ENCODE measurements at regions not wholly inside any gene's neighbourhood (a gene's known extent, or its start where the extent isn't known, plus 50 kb on each side); places are given as distances from the start of the nearest gene placed in this dataset.

DNA sequence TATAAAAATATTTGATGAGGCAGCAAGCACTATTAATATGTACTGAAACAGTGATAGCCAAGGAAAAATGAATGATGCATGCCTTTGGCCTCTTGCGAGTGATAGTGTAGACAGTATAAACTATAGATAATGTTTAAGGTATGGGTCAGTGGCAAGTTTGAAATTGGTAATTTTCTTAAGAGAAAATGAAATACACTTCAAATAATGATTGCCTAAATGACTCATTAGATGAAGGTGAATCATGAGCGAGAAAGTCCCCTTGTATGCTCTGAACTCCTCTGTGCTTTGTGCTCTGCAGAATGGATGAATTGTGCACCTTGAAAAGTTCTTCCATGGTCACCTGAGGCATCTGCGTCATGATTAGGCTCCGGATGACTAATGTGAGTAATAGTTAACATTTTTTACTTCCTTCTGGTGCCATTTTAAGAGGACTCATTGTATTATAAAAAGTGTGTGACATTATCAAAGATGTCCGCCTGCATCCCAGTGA, 84.9 kb upstream of the RTL1 start:
- no peak for TF ChIP-seq CTCF (IDR thresholded peaks at IDR 0.05)
- ATAC-seq: no peak
- no peak overlapping the region for H3K27ac ChIP-seq
- no peak overlapping the region for H3K4me3 ChIP-seq
- H3K9me3 ChIP-seq: no peaks in the 10 kb centered on the region
- DNase-seq: no peak
- intact Hi-C loops (cut with DNase I): no loop called here
- H3K27me3 ChIP-seq (ENCODE audit: low read depth): no peaks in the 10 kb centered on the region
- H3K4me1 ChIP-seq: no peaks in the 10 kb centered on the region
- no peaks in the 10 kb centered on the region for H3K36me3 ChIP-seq

DNA sequence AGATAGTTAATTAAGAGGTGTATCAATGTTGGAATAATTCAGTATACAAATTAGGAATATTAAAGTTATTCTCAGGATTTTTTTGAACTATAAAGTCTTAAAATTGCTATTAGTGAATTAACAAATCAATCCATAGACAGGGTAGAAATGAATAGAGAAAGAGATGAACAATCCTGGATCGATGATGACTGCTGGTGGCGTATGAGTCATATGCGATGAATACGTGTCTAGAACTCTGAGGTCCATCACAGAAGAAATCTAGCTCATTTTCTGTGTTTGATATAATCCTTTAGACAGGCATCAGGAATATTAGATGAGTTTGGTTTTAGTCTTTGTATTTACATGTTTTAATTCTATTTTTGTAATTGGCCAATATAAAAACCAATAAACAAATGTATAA, 85.4 kb upstream of the RTL1 start:
- H3K27me3 ChIP-seq (ENCODE audit: low read depth): no peaks in the 10 kb centered on the region
- ATAC-seq (no peak), DNase-seq (no peak)
- H3K36me3 ChIP-seq: no peaks in the 10 kb centered on the region
- H3K27ac ChIP-seq: no peak overlapping the region
- no peak overlapping the region for H3K4me3 ChIP-seq
- H3K9me3 ChIP-seq: no peaks in the 10 kb centered on the region
- no peak for TF ChIP-seq CTCF (IDR thresholded peaks at IDR 0.05)
- no peaks in the 10 kb centered on the region for H3K4me1 ChIP-seq
- intact Hi-C loops (cut with DNase I): no loop called here

GRCh38 chr14:100989924-100990323, 86.4 kb upstream of the RTL1 start:
- Histone ChIP-seq H3K27me3 (ENCODE audit: low read depth) (no peaks in the 10 kb centered on the region), H3K9me3 (no peaks in the 10 kb centered on the region), H3K4me3 (no peak overlapping the region), H3K36me3 (no peaks in the 10 kb centered on the region), H3K27ac (no peak overlapping the region), H3K4me1 (no peaks in the 10 kb centered on the region)
- DNase-seq: no peak
- no peak for ATAC-seq
- intact Hi-C loops (cut with DNase I): no loop called here
- TF ChIP-seq CTCF (IDR thresholded peaks at IDR 0.05): no peak

- Histone ChIP-seq H3K4me3 (no peak overlapping the region), H3K9me3 (no peaks in the 10 kb centered on the region), H3K36me3 (no peaks in the 10 kb centered on the region), H3K27ac (no peak overlapping the region), H3K27me3 (ENCODE audit: low read depth) (no peaks in the 10 kb centered on the region), H3K4me1 (no peaks in the 10 kb centered on the region)
- no peak for TF ChIP-seq CTCF (IDR thresholded peaks at IDR 0.05)
- DNase-seq: no peak
- intact Hi-C loops (cut with DNase I): no loop called here
- no peak for ATAC-seq
Observed at GRCh38 chr14:100994082-100994481, 90.6 kb upstream of the RTL1 start.

GRCh38 chr14:100994756-100995330, 91.3 kb upstream of the RTL1 start:
- no peak overlapping the region for H3K4me3 ChIP-seq
- H3K27ac ChIP-seq: no peak overlapping the region
- intact Hi-C loops (cut with DNase I): no loop called here
- no peaks in the 10 kb centered on the region for H3K9me3 ChIP-seq
- H3K27me3 ChIP-seq (ENCODE audit: low read depth): no peaks in the 10 kb centered on the region
- ATAC-seq (no peak), DNase-seq (no peak)
- H3K4me1 ChIP-seq: no peaks in the 10 kb centered on the region
- no peak for TF ChIP-seq CTCF (IDR thresholded peaks at IDR 0.05)
- H3K36me3 ChIP-seq: no peaks in the 10 kb centered on the region

Data from lower lobe of right lung (tissue), 2 donors.